Smooth muscle cell (in vitro differentiated cells): ENCODE measurements at regions not wholly inside any gene's neighbourhood (a gene's known extent, or its start where the extent isn't known, plus 50 kb on each side); places are given as distances from the start of the nearest gene placed in this dataset.

Experiments
- DNase-seq: peaks from one replicate; lab custom pipeline; 2025; ENCODE audit not compliant: unreplicated experiment; lab: John Stamatoyannopoulos, UW
- H2AFZ ChIP-seq: fragments of 200-600 bp; sonication (generic); 2 replicates; pipeline ENCODE4 v1.6.0; 2016; ENCODE audit warnings: antibody characterized with exemption, low read depth, mild to moderate bottlenecking
- H3F3A ChIP-seq: fragments of 200-600 bp; sonication (generic); 2 replicates; pipeline ENCODE4 v1.6.0; 2017; ENCODE audit warnings: antibody characterized with exemption, low read depth
- H3K27ac ChIP-seq: fragments of 200-600 bp; sonication (generic); 2 replicates; pipeline ENCODE4 v1.5.1; 2016; ENCODE audit warnings: low read depth, mild to moderate bottlenecking
- H3K27me3 ChIP-seq: fragments of 200-600 bp; sonication (generic); 2 replicates; pipeline ENCODE4 v1.6.1; 2016; ENCODE audit warnings: low read depth, mild to moderate bottlenecking
- H3K36me3 ChIP-seq: fragments of 200-600 bp; sonication (generic); 2 replicates; pipeline ENCODE4 v1.5.1; 2016; ENCODE audit warnings: low read depth
- H3K4me1 ChIP-seq: fragments of 200-600 bp; sonication (generic); 2 replicates; pipeline ENCODE4 v1.5.1; 2016; ENCODE audit warnings: low read depth
- H3K4me2 ChIP-seq: fragments of 200-600 bp; sonication (generic); 2 replicates; pipeline ENCODE4 v1.6.0; 2016; ENCODE audit warnings: mild to moderate bottlenecking
- H3K4me3 ChIP-seq: fragments of 200-600 bp; sonication (generic); 2 replicates; pipeline ENCODE4 v1.5.1; 2016; ENCODE audit warnings: mild to moderate bottlenecking
- H3K79me2 ChIP-seq: fragments of 200-600 bp; sonication (generic); 2 replicates; pipeline ENCODE4 v1.6.0; 2016; ENCODE audit warnings: low read depth, mild to moderate bottlenecking
- H3K9ac ChIP-seq: fragments of 200-600 bp; sonication (generic); 2 replicates; pipeline ENCODE4 v1.6.0; 2016; ENCODE audit warnings: low read depth
- H3K9me3 ChIP-seq: fragments of 200-600 bp; sonication (generic); replicated peaks from 2 replicates; pipeline ENCODE4 v1.5.1; 2016; ENCODE audit warnings: low read depth
- H4K20me1 ChIP-seq: fragments of 200-600 bp; sonication (generic); 2 replicates; pipeline ENCODE4 v1.6.0; 2016; ENCODE audit warnings: low read depth
- WGBS: methylation state at CpG from one replicate; pipeline ENCODE4 v1.1.7; 2016; ENCODE audit warnings: low lambda C conversion rate; 5-methylcytosine and 5-hydroxymethylcytosine counted together
- TF ChIP-seq, protein P1 (sequence below): fragments of 200-600 bp; sonication (generic); IDR thresholded peaks from 2 replicates; pipeline ENCODE4 v1.5.1; 2017; ENCODE audit warnings: borderline replicate concordance, mild to moderate bottlenecking, antibody characterized with exemption; ENCODE audit not compliant: insufficient read depth, poor library complexity, severe bottlenecking

DNA sequence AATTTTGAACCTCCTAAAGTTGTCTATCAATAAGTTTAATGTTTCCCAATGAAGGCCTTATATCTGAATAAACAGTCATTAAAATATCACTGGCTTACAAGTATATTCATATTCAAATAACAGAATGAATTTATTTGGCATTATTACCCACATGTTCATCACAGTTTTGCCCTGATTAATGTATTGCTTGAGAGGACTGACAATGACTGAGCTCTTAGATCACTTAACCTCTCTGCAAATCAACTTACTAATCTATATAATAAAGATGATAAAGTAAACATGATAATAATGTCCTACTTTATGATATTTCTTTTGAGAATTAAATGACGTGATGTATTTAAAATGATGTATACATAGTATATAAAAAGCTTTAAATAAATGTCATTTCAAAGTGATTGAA, 532.0 kb upstream of the GBE1 start:
- Histone ChIP-seq H3K4me3 (no peak overlapping the region), H3K4me2 (no peak overlapping the region), H3K27me3 (no peaks in the 10 kb centered on the region), H3K4me1 (no peaks in the 10 kb centered on the region), H3K9ac (no peak overlapping the region), H3F3A (no peaks in the 10 kb centered on the region), H3K27ac (no peak overlapping the region), H3K36me3 (no peaks in the 10 kb centered on the region), H2AFZ (no peak overlapping the region), H3K9me3 (peaks cover 5% of the 10 kb centered on the region), H4K20me1 (no peaks in the 10 kb centered on the region), H3K79me2 (no peaks in the 10 kb centered on the region)
- TF ChIP-seq, protein P1, sequence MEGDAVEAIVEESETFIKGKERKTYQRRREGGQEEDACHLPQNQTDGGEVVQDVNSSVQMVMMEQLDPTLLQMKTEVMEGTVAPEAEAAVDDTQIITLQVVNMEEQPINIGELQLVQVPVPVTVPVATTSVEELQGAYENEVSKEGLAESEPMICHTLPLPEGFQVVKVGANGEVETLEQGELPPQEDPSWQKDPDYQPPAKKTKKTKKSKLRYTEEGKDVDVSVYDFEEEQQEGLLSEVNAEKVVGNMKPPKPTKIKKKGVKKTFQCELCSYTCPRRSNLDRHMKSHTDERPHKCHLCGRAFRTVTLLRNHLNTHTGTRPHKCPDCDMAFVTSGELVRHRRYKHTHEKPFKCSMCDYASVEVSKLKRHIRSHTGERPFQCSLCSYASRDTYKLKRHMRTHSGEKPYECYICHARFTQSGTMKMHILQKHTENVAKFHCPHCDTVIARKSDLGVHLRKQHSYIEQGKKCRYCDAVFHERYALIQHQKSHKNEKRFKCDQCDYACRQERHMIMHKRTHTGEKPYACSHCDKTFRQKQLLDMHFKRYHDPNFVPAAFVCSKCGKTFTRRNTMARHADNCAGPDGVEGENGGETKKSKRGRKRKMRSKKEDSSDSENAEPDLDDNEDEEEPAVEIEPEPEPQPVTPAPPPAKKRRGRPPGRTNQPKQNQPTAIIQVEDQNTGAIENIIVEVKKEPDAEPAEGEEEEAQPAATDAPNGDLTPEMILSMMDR: no peak
- no peak for DNase-seq
- WGBS: 95% methylated on average over 1 of the region's 1 CpG

DNA sequence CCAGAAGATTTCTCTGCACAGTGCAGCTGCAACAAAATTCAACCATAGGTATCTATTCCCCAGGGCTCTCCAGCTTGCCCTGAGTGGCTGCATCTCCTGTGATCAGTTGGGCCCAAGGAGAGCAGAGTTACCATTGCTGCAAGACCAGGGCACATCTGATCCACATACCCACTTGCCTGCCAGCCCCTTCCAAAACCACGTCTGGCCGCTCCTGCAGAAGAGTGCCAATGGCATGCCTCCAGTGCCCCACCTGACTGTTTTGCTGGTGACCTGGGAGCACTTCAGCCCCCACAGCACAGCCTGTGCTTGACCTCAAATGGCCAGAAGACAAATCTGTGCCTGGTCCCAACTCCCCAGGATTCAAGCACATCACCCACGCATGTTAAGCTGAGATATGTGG, 526.1 kb upstream of the GBE1 start:
- H3K79me2 ChIP-seq: no peaks in the 10 kb centered on the region
- peaks cover 5% of the 10 kb centered on the region for H3K9me3 ChIP-seq
- H3K4me1 ChIP-seq: no peaks in the 10 kb centered on the region
- no peak overlapping the region for H3K4me2 ChIP-seq
- no peaks in the 10 kb centered on the region for H3K36me3 ChIP-seq
- TF ChIP-seq, protein P1: no peak
- no peak overlapping the region for H3K27ac ChIP-seq
- 92% methylated on average over 3 of the region's 3 CpGs for WGBS
- H3K4me3 ChIP-seq: no peak overlapping the region
- H2AFZ ChIP-seq: no peak overlapping the region
- DNase-seq: no peak
- H3K27me3 ChIP-seq: no peaks in the 10 kb centered on the region
- H4K20me1 ChIP-seq: no peaks in the 10 kb centered on the region
- H3F3A ChIP-seq: no peaks in the 10 kb centered on the region
- H3K9ac ChIP-seq: no peak overlapping the region

DNA sequence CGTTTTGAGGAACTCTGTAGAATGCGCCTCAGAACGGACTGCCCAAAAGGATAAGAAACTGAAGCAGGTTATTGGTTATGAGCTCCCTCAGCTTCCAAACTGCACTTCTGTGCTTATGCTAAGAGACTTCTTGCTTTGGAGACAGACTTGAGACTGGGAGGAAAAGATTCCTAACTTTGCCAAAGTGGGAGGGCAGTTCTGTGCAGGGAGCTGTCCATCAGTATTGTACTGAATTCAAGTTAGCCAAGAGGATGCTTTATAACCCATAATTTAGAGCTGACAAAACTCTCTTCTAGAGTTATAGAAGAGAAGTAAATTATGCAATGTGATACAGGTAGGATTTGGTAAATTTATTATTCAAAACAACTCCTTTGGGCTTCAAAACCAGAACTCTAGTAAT, 519.8 kb upstream of the GBE1 start:
- Histone ChIP-seq H3K9ac (no peak overlapping the region), H3K4me3 (no peak overlapping the region), H3F3A (no peaks in the 10 kb centered on the region), H3K27me3 (no peaks in the 10 kb centered on the region), H3K79me2 (no peaks in the 10 kb centered on the region), H3K27ac (no peak overlapping the region), H4K20me1 (no peaks in the 10 kb centered on the region), H3K4me1 (no peaks in the 10 kb centered on the region), H3K9me3 (no peaks in the 10 kb centered on the region), H3K36me3 (no peaks in the 10 kb centered on the region), H2AFZ (no peak overlapping the region), H3K4me2 (no peak overlapping the region)
- no peak for DNase-seq
- WGBS: 90% methylated on average over 3 of the region's 3 CpGs
- TF ChIP-seq, protein P1: no peak

DNA sequence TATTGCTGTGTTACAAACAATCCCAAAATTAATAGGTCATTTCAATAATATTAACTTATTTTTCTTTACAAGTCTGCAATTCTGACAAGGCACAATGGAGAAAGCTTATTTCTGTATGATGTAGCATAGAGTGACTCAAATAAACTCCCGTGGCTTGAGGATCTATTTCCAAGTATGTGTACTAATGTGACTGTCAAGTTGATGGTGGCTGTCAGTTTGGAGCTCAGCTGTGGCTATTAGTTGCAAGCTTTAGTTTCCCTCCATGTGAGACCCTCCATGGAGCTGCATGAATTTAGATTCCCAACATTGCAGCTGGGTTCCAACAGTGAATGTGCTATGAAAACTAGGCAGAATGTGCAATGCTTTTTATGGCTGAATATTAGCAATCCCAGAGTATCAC, 515.5 kb upstream of the GBE1 start:
- Histone ChIP-seq H3K79me2 (no peaks in the 10 kb centered on the region), H3K27me3 (no peaks in the 10 kb centered on the region), H3K4me1 (no peaks in the 10 kb centered on the region), H2AFZ (no peak overlapping the region), H3K4me2 (no peak overlapping the region), H3K9me3 (no peaks in the 10 kb centered on the region), H3K36me3 (no peaks in the 10 kb centered on the region), H3F3A (no peaks in the 10 kb centered on the region), H3K9ac (no peak overlapping the region), H4K20me1 (no peaks in the 10 kb centered on the region), H3K4me3 (no peak overlapping the region), H3K27ac (no peak overlapping the region)
- 86% methylated on average over 1 of the region's 1 CpG for WGBS
- DNase-seq: no peak
- TF ChIP-seq, protein P1: no peak
